IMR-90 (cell line): ENCODE measurements at regions not wholly inside any gene's neighbourhood (a gene's known extent, or its start where the extent isn't known, plus 50 kb on each side); places are given as distances from the start of the nearest gene placed in this dataset.

Experiments
- ATAC-seq: fragments of 200-7000 bp; cut with Tn5 transposase; 2 replicates; pipeline ENCODE4 v1.9.1; 2020; ENCODE audit warnings: low read depth, mild to moderate bottlenecking, moderate library complexity
- BruUV-seq: library from RNA; stranded (reverse); fragments of 400-500 nt; replicated peaks from 2 replicates; lab custom pipeline; 2021; lab: Mats Ljungman, UMichigan
- CTCF ChIA-PET: fragments of 300-600 bp; formaldehyde crosslinking; extraction: SDS; loops from one replicate; lab custom pipeline; 2021; ENCODE audit warnings: antibody characterized with exemption; lab: Yijun Ruan, JAX
- POLR2A ChIA-PET: fragments of 300-600 bp; sonication (Branson Sonifier 250); formaldehyde crosslinking; loops from one replicate; lab custom pipeline; 2022; ENCODE audit warnings: antibody characterized with exemption; ENCODE audit not compliant: unreplicated experiment; lab: Charles Lee
- DNase-seq: peaks from one replicate; pipeline ENCODE4 v3.0.0; 2013
- H2AFZ ChIP-seq: replicated peaks from 2 replicates; pipeline ENCODE3; 2013; ENCODE audit warnings: low read length, mild to moderate bottlenecking; ENCODE audit not compliant: poor library complexity
- H2AK5ac ChIP-seq: 2 replicates; pipeline ENCODE4 v1.6.1; 2013; ENCODE audit warnings: low read depth, low read length, inconsistent platforms
- H2AK9ac ChIP-seq: replicated peaks from 2 replicates; pipeline ENCODE3; 2013; ENCODE audit warnings: mild to moderate bottlenecking, low read depth, low read length, moderate library complexity; ENCODE audit not compliant: poor library complexity
- H2BK120ac ChIP-seq: 2 replicates; pipeline ENCODE4 v1.6.1; 2013; ENCODE audit warnings: low read depth, low read length, inconsistent platforms
- H2BK15ac ChIP-seq: 3 replicates; pipeline ENCODE4 v1.6.1; 2013; ENCODE audit warnings: low read depth, low read length, inconsistent platforms
- H2BK20ac ChIP-seq: 2 replicates; pipeline ENCODE4 v1.6.1; 2013; ENCODE audit warnings: low read depth, mild to moderate bottlenecking, inconsistent platforms, low read length, moderate library complexity
- H2BK5ac ChIP-seq: 2 replicates; pipeline ENCODE4 v1.6.1; 2013; ENCODE audit warnings: mild to moderate bottlenecking, low read depth, low read length, inconsistent platforms; ENCODE audit not compliant: poor library complexity, severe bottlenecking
- H3K14ac ChIP-seq: replicated peaks from 2 replicates; pipeline ENCODE4 v1.6.1; 2013; ENCODE audit warnings: low read depth, low read length, inconsistent platforms
- H3K18ac ChIP-seq: 2 replicates; pipeline ENCODE4 v1.6.1; 2013; ENCODE audit warnings: low read depth, low read length, control low read depth
- H3K23ac ChIP-seq: 2 replicates; pipeline ENCODE4 v1.6.1; 2013; ENCODE audit warnings: low read depth, low read length, inconsistent platforms
- H3K27ac ChIP-seq: 2 replicates; pipeline ENCODE4 v1.5.1; 2013; ENCODE audit warnings: mild to moderate bottlenecking, control low read depth, low read length; ENCODE audit not compliant: insufficient read depth
- H3K27me3 ChIP-seq: 2 replicates; pipeline ENCODE4 v1.6.1; 2013; ENCODE audit warnings: low read length; ENCODE audit not compliant: control insufficient read depth, insufficient read depth
- H3K36me3 ChIP-seq: 2 replicates; pipeline ENCODE4 v1.6.1; 2013; ENCODE audit warnings: low read length, mixed read lengths; ENCODE audit not compliant: control insufficient read depth, insufficient read depth
- H3K4ac ChIP-seq: 2 replicates; pipeline ENCODE4 v1.6.1; 2013; ENCODE audit warnings: low read depth, low read length, inconsistent platforms
- H3K4me1 ChIP-seq: 2 replicates; pipeline ENCODE4 v1.6.1; 2013; ENCODE audit warnings: low read length, mixed read lengths; ENCODE audit not compliant: control insufficient read depth, insufficient read depth
- H3K4me2 ChIP-seq: 2 replicates; pipeline ENCODE4 v1.6.1; 2013; ENCODE audit warnings: low read depth, mild to moderate bottlenecking, control low read depth, low read length, moderate library complexity
- H3K4me3 ChIP-seq: 2 replicates; pipeline ENCODE4 v1.5.1; 2013; ENCODE audit warnings: low read depth, mild to moderate bottlenecking, control low read depth, low read length, moderate library complexity; ENCODE audit not compliant: insufficient read depth
- H3K56ac ChIP-seq: 2 replicates; pipeline ENCODE4 v1.6.1; 2013; ENCODE audit warnings: low read length, inconsistent platforms; ENCODE audit not compliant: insufficient read depth; ENCODE audit errors: extremely low read depth
- H3K79me1 ChIP-seq, 2 experiments: 2 replicates each; pipeline ENCODE4 v1.6.1; 2013; ENCODE audit warnings: low read length in 2 of 2, inconsistent platforms in 1 of 2, low read depth in 1 of 2
- H3K9ac ChIP-seq: 2 replicates; pipeline ENCODE4 v1.6.1; 2013; ENCODE audit warnings: low read depth, low read length, control low read depth
- H3K9me1 ChIP-seq: 2 replicates; pipeline ENCODE4 v1.6.1; 2013; ENCODE audit warnings: low read length, inconsistent platforms; ENCODE audit not compliant: insufficient read depth
- H3K9me3 ChIP-seq: 2 replicates; pipeline ENCODE4 v1.6.1; 2013; ENCODE audit warnings: low read length; ENCODE audit not compliant: control insufficient read depth, insufficient read depth
- H4K20me1 ChIP-seq: 2 replicates; pipeline ENCODE4 v1.6.1; 2013; ENCODE audit warnings: low read length, inconsistent platforms; ENCODE audit not compliant: insufficient read depth
- H4K5ac ChIP-seq: 2 replicates; pipeline ENCODE4 v1.6.1; 2013; ENCODE audit warnings: mild to moderate bottlenecking, low read depth, low read length, control low read depth
- H4K8ac ChIP-seq, 2 experiments: 2 replicates each; pipeline ENCODE4 v1.6.1; 2013; ENCODE audit warnings: low read depth in 2 of 2, low read length in 2 of 2, control low read depth in 1 of 2, inconsistent platforms in 1 of 2
- H4K91ac ChIP-seq: 2 replicates; pipeline ENCODE4 v1.6.1; 2013; ENCODE audit warnings: low read depth, low read length, inconsistent platforms; ENCODE audit not compliant: insufficient read depth
- BHLHE40 ChIP-seq: fragments of 150-350 bp; IDR thresholded peaks from 2 replicates; pipeline ENCODE4 v1.6.1; 2016; ENCODE audit warnings: mild to moderate bottlenecking, low read depth, low read length
- FOS ChIP-seq: fragments of 150-350 bp; IDR thresholded peaks from 2 replicates; pipeline ENCODE4 v1.6.1; 2016; ENCODE audit warnings: low read depth, low read length
- MAZ ChIP-seq: IDR thresholded peaks from 2 replicates; pipeline ENCODE4 v1.6.1; 2012; ENCODE audit warnings: low read depth, mild to moderate bottlenecking, low read length, improper control_type of control experiment, moderate library complexity, borderline replicate concordance
- MXI1 ChIP-seq: IDR thresholded peaks from 2 replicates; pipeline ENCODE4 v1.6.1; 2012; ENCODE audit warnings: low read depth, mild to moderate bottlenecking, low read length, moderate library complexity, borderline replicate concordance
- NFE2L2 ChIP-seq: fragments of 150-350 bp; IDR thresholded peaks from 2 replicates; pipeline ENCODE4 v1.6.1; 2016; ENCODE audit warnings: low read depth, mild to moderate bottlenecking, low read length
- RCOR1 ChIP-seq: IDR thresholded peaks from 2 replicates; pipeline ENCODE4 v1.6.1; 2012; ENCODE audit warnings: mild to moderate bottlenecking, low read length, improper control_type of control experiment; ENCODE audit not compliant: insufficient replicate concordance
- RFX5 ChIP-seq: IDR thresholded peaks from 2 replicates; pipeline ENCODE4 v1.8.0; 2012; ENCODE audit warnings: low read depth, mild to moderate bottlenecking, low read length, moderate library complexity
- USF2 ChIP-seq: fragments of 150-350 bp; IDR thresholded peaks from 2 replicates; pipeline ENCODE4 v1.6.1; 2017; ENCODE audit warnings: mild to moderate bottlenecking, antibody characterized with exemption, low read length, low read depth
- WGBS, 2 experiments: methylation state at CpG; one replicate each; pipeline versions ENCODE4 v1.1.5 to v1.1.7; 2013; ENCODE audit warnings: missing lambda C conversion rate in 2 of 2; ENCODE audit not compliant: insufficient read length in 1 of 2; ENCODE audit errors: extremely low coverage in 2 of 2; 5-methylcytosine and 5-hydroxymethylcytosine counted together
- dilution Hi-C: fragments of 300-500 bp; cut with HindIII; formaldehyde crosslinking; loops from one replicate; pipeline ENCODE4 v1.14.3; 2018; ENCODE audit warnings: low sequenced_read_pairs; ENCODE audit not compliant: unreplicated experiment
- in situ Hi-C: fragments of 300-500 bp; cut with MboI; formaldehyde crosslinking; loops from 3 replicates; pipeline ENCODE4 v1.14.3; 2019; ENCODE audit warnings: low sequenced_read_pairs, inconsistent platforms, mixed read lengths
- intact Hi-C: fragments of 100-400 bp; cut with micrococcal nuclease; formaldehyde crosslinking; loops from 2 replicates; pipeline ENCODE4 v1.10.0; 2022
- TF ChIP-seq, protein P1 (sequence below): conservative IDR thresholded peaks from 2 replicates; pipeline ENCODE4 v1.5.1; 2012; ENCODE audit warnings: mild to moderate bottlenecking, low read depth, low read length, improper control_type of control experiment
- TF ChIP-seq, protein P2 (sequence below): fragments of 150-350 bp; IDR thresholded peaks from 2 replicates; pipeline ENCODE4 v1.6.1; 2016; ENCODE audit warnings: low read depth, mild to moderate bottlenecking, low read length, moderate library complexity, borderline replicate concordance

- H2BK15ac ChIP-seq: no peak overlapping the region
- no CpG with 5 or more reads among the region's 4 CpGs for WGBS, 2 experiments
- POLR2A ChIA-PET: no interaction called here
These were observed 53.5 kb upstream of the CDH8 start for GRCh38 chr16:62089715-62090114.

More at GRCh38 chr16:62089715-62090114, 53.5 kb upstream of the CDH8 start:
- Histone ChIP-seq H3K79me1 (no peaks in the 10 kb centered on the region), H2AFZ (no peak overlapping the region), H3K4me1 (no peaks in the 10 kb centered on the region), H3K56ac (no peak overlapping the region), H2BK20ac (no peak overlapping the region), H2BK120ac (no peak overlapping the region), H3K9me1 (no peaks in the 10 kb centered on the region), H4K8ac (no peak overlapping the region), H3K27ac (no peak overlapping the region), H3K4ac (no peak overlapping the region), H2AK5ac (no peak overlapping the region), H3K18ac (no peak overlapping the region), H4K20me1 (no peaks in the 10 kb centered on the region), H2BK5ac (no peak overlapping the region), H3K4me3 (no peak overlapping the region), H3K9ac (no peak overlapping the region), H3K36me3 (no peaks in the 10 kb centered on the region), H3K23ac (no peak overlapping the region), H2AK9ac (no peak overlapping the region), H3K4me2 (no peak overlapping the region), H4K91ac (no peak overlapping the region), H3K9me3 (no peaks in the 10 kb centered on the region), H3K14ac (no peak overlapping the region), H4K5ac (no peak overlapping the region), H3K27me3 (no peaks in the 10 kb centered on the region)
- in situ Hi-C loops (no loop called here), intact Hi-C loops (no loop called here), dilution Hi-C loops (no loop called here)
- CTCF ChIA-PET: no interaction called here
- DNase-seq (no peak), ATAC-seq (no peak)
- TF ChIP-seq NFE2L2 (no peak), BHLHE40 (no peak), FOS (no peak), MAZ (no peak), MXI1 (no peak), RCOR1 (no peak), RFX5 (no peak), USF2 (no peak)
- TF ChIP-seq, protein P1, sequence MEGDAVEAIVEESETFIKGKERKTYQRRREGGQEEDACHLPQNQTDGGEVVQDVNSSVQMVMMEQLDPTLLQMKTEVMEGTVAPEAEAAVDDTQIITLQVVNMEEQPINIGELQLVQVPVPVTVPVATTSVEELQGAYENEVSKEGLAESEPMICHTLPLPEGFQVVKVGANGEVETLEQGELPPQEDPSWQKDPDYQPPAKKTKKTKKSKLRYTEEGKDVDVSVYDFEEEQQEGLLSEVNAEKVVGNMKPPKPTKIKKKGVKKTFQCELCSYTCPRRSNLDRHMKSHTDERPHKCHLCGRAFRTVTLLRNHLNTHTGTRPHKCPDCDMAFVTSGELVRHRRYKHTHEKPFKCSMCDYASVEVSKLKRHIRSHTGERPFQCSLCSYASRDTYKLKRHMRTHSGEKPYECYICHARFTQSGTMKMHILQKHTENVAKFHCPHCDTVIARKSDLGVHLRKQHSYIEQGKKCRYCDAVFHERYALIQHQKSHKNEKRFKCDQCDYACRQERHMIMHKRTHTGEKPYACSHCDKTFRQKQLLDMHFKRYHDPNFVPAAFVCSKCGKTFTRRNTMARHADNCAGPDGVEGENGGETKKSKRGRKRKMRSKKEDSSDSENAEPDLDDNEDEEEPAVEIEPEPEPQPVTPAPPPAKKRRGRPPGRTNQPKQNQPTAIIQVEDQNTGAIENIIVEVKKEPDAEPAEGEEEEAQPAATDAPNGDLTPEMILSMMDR: no peak
- TF ChIP-seq, protein P2, sequence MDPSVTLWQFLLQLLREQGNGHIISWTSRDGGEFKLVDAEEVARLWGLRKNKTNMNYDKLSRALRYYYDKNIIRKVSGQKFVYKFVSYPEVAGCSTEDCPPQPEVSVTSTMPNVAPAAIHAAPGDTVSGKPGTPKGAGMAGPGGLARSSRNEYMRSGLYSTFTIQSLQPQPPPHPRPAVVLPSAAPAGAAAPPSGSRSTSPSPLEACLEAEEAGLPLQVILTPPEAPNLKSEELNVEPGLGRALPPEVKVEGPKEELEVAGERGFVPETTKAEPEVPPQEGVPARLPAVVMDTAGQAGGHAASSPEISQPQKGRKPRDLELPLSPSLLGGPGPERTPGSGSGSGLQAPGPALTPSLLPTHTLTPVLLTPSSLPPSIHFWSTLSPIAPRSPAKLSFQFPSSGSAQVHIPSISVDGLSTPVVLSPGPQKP: no peak
- BruUV-seq: no TSS peak
